WTC11 (cell line): ENCODE measurements at regions not wholly inside any gene's neighbourhood (a gene's known extent, or its start where the extent isn't known, plus 50 kb on each side); places are given as distances from the start of the nearest gene placed in this dataset.

Source experiments
- ATAC-seq: fragments of 200-7000 bp; cut with Tn5 transposase; 2 replicates; pipeline ENCODE4 v1.10.0; 2021; ENCODE audit warnings: mild to moderate bottlenecking, moderate library complexity
- CTCF ChIA-PET: fragments of 300-600 bp; sonication (Branson Sonifier 250); formaldehyde crosslinking; loops from one replicate; lab custom pipeline; 2021; ENCODE audit warnings: antibody characterized with exemption; lab: Charles Lee
- POLR2A ChIA-PET: fragments of 350-600 bp; sonication (Branson Sonifier 250); formaldehyde crosslinking; loops from one replicate; lab custom pipeline; 2021; ENCODE audit warnings: antibody characterized with exemption; lab: Charles Lee
- DNase-seq: peaks from one replicate; pipeline ENCODE4 v3.0.0; 2021; ENCODE audit warnings: low spot score
- H3K27ac Mint-ChIP-seq: 2 replicates; pipeline ENCODE4 v1.8.0; 2021; ENCODE audit warnings: mixed read lengths
- H3K27me3 Mint-ChIP-seq: 2 replicates; pipeline ENCODE4 v1.8.0; 2021; ENCODE audit warnings: low read depth, mild to moderate bottlenecking, moderate library complexity, mixed read lengths
- H3K36me3 Mint-ChIP-seq: 2 replicates; pipeline ENCODE4 v1.8.0; 2021; ENCODE audit warnings: mixed read lengths
- H3K4me1 Mint-ChIP-seq: 2 replicates; pipeline ENCODE4 v1.8.0; 2022; ENCODE audit warnings: mixed read lengths
- H3K4me3 Mint-ChIP-seq: 2 replicates; pipeline ENCODE4 v1.8.0; 2021; ENCODE audit warnings: mild to moderate bottlenecking, moderate library complexity, mixed read lengths
- H3K9me3 Mint-ChIP-seq: 2 replicates; pipeline ENCODE4 v1.8.0; 2021; ENCODE audit warnings: mixed read lengths
- ATF2 ChIP-seq: sonication (generic); formaldehyde crosslinking; IDR thresholded peaks from 2 replicates; pipeline ENCODE4 v1.8.1; 2022; ENCODE audit warnings: low read depth, missing genetic modification reagents, borderline replicate concordance
- CBFB ChIP-seq: sonication (generic); formaldehyde crosslinking; IDR thresholded peaks from 2 replicates; pipeline ENCODE4 v1.8.1; 2022; ENCODE audit warnings: mild to moderate bottlenecking, low read depth, missing genetic modification reagents
- CREB1 ChIP-seq: sonication (generic); formaldehyde crosslinking; IDR thresholded peaks from 2 replicates; pipeline ENCODE4 v1.8.0; 2023; ENCODE audit warnings: mild to moderate bottlenecking, missing genetic modification reagents
- E2F5 ChIP-seq: sonication (generic); formaldehyde crosslinking; IDR thresholded peaks from 2 replicates; pipeline ENCODE4 v1.8.1; 2022; ENCODE audit warnings: mild to moderate bottlenecking, moderate library complexity, missing genetic modification reagents
- ETV6 ChIP-seq: sonication (generic); formaldehyde crosslinking; IDR thresholded peaks from 2 replicates; pipeline ENCODE4 v1.8.1; 2022; ENCODE audit warnings: mild to moderate bottlenecking, missing genetic modification reagents
- HMGA2 ChIP-seq: fragments of 250-450 bp; sonication (Bioruptor Pico); IDR thresholded peaks from 2 replicates; pipeline ENCODE4 v1.4.0; 2021; ENCODE audit warnings: mild to moderate bottlenecking, moderate library complexity
- MAX ChIP-seq: sonication (generic); formaldehyde crosslinking; IDR thresholded peaks from 2 replicates; pipeline ENCODE4 v1.8.0; 2022; ENCODE audit warnings: mild to moderate bottlenecking, missing genetic modification reagents
- MXD4 ChIP-seq: fragments of 250-450 bp; sonication (Bioruptor Pico); IDR thresholded peaks from 2 replicates; pipeline ENCODE4 v1.8.0; 2021; ENCODE audit warnings: mild to moderate bottlenecking, moderate library complexity, borderline replicate concordance
- MYBL2 ChIP-seq: sonication (generic); formaldehyde crosslinking; IDR thresholded peaks from 2 replicates; pipeline ENCODE4 v1.8.1; 2023; ENCODE audit warnings: mild to moderate bottlenecking, moderate library complexity, missing genetic modification reagents
- NR2C2 ChIP-seq: sonication (generic); formaldehyde crosslinking; IDR thresholded peaks from 2 replicates; pipeline ENCODE4 v1.8.0; 2022; ENCODE audit warnings: mild to moderate bottlenecking, missing genetic modification reagents
- PRDM15 ChIP-seq: sonication (generic); formaldehyde crosslinking; IDR thresholded peaks from 2 replicates; pipeline ENCODE4 v1.8.0; 2022; ENCODE audit warnings: missing genetic modification reagents
- PRRX2 ChIP-seq: fragments of 250-450 bp; sonication (Bioruptor Pico); IDR thresholded peaks from 2 replicates; pipeline ENCODE4 v1.8.0; 2021; ENCODE audit warnings: mild to moderate bottlenecking
- RORB ChIP-seq: fragments of 250-450 bp; sonication (Bioruptor Pico); IDR thresholded peaks from 2 replicates; pipeline ENCODE4 v1.9.0; 2021; ENCODE audit warnings: mild to moderate bottlenecking
- SMAD3 ChIP-seq: sonication (generic); formaldehyde crosslinking; IDR thresholded peaks from 2 replicates; pipeline ENCODE4 v1.8.0; 2022; ENCODE audit warnings: missing genetic modification reagents, mild to moderate bottlenecking, borderline replicate concordance
- SMAD4 ChIP-seq: sonication (generic); formaldehyde crosslinking; IDR thresholded peaks from 2 replicates; pipeline ENCODE4 v1.8.0; 2022; ENCODE audit warnings: mild to moderate bottlenecking, missing genetic modification reagents
- TCF7 ChIP-seq: sonication (generic); formaldehyde crosslinking; IDR thresholded peaks from 2 replicates; pipeline ENCODE4 v1.8.0; 2022; ENCODE audit warnings: mild to moderate bottlenecking, low read depth, missing genetic modification reagents, moderate library complexity
- ZBTB21 ChIP-seq: sonication (generic); formaldehyde crosslinking; IDR thresholded peaks from 2 replicates; pipeline ENCODE4 v1.8.1; 2023; ENCODE audit warnings: mild to moderate bottlenecking, missing genetic modification reagents, borderline replicate concordance
- ZMAT4 ChIP-seq: fragments of 250-450 bp; sonication (Bioruptor Pico); IDR thresholded peaks from 2 replicates; pipeline ENCODE4 v1.9.0; 2021; ENCODE audit warnings: mild to moderate bottlenecking
- ZNF121 ChIP-seq: sonication (generic); formaldehyde crosslinking; IDR thresholded peaks from 2 replicates; pipeline ENCODE4 v1.8.0; 2023; ENCODE audit warnings: missing genetic modification reagents
- ZNF138 ChIP-seq: sonication (generic); formaldehyde crosslinking; conservative IDR thresholded peaks from 2 replicates; pipeline ENCODE4 v1.8.1; 2022; ENCODE audit warnings: mild to moderate bottlenecking, moderate library complexity, missing genetic modification reagents
- ZNF219 ChIP-seq: sonication (generic); formaldehyde crosslinking; IDR thresholded peaks from 2 replicates; pipeline ENCODE4 v1.8.0; 2023; ENCODE audit warnings: missing genetic modification reagents, mild to moderate bottlenecking, borderline replicate concordance
- ZNF232 ChIP-seq: sonication (generic); formaldehyde crosslinking; IDR thresholded peaks from 2 replicates; pipeline ENCODE4 v1.8.0; 2022; ENCODE audit warnings: mild to moderate bottlenecking, missing genetic modification reagents
- ZNF317 ChIP-seq: sonication (generic); formaldehyde crosslinking; IDR thresholded peaks from 2 replicates; pipeline ENCODE4 v1.8.1; 2023; ENCODE audit warnings: low read depth, mild to moderate bottlenecking, moderate library complexity, missing genetic modification reagents, borderline replicate concordance
- ZNF423 ChIP-seq: fragments of 250-450 bp; sonication (Bioruptor Pico); IDR thresholded peaks from 2 replicates; pipeline ENCODE4 v2.1.2; 2022; ENCODE audit warnings: mild to moderate bottlenecking, moderate library complexity
- ZNF425 ChIP-seq: fragments of 250-450 bp; sonication (Bioruptor Pico); conservative IDR thresholded peaks from 2 replicates; pipeline ENCODE4 v1.9.0; 2021; ENCODE audit warnings: mild to moderate bottlenecking

- Mint-ChIP-seq H3K36me3 (no peaks in the 10 kb centered on the region; the same call in 1 of the 2 replicates), H3K4me3 (no peak overlapping the region), H3K27ac (no peak overlapping the region), H3K4me1 (no peaks in the 10 kb centered on the region), H3K9me3 (no peaks in the 10 kb centered on the region; the same call in 1 of the 2 replicates), H3K27me3 (no peaks in the 10 kb centered on the region)
- TF ChIP-seq SMAD4 (CRISPR knock-in tag): no peak
- no peak for TF ChIP-seq ZNF219 (CRISPR knock-in tag)
- TF ChIP-seq E2F5: no peak
- TF ChIP-seq TCF7: no peak
- no peak for TF ChIP-seq ZNF138
- TF ChIP-seq ETV6: no peak
- no peak for TF ChIP-seq ZBTB21 (CRISPR knock-in tag)
- TF ChIP-seq HMGA2 (CRISPR knock-in tag): no peak
- no peak for TF ChIP-seq ZNF423 (CRISPR knock-in tag)
- no peak for TF ChIP-seq MAX (CRISPR knock-in tag)
- TF ChIP-seq RORB (CRISPR knock-in tag): no peak
- TF ChIP-seq ZNF425 (CRISPR knock-in tag): no peak
- DNase-seq (no peak), ATAC-seq (no peak)
- ChIA-PET POLR2A (no interaction called here), CTCF (no interaction called here)
Measured at GRCh38 chr2:7508296-7508943, 591.2 kb downstream of the RNF144A start.

GRCh38 chr2:7510353-7510752 is 593.1 kb downstream of the RNF144A start:
- H3K4me3 Mint-ChIP-seq: no peak overlapping the region
- ATAC-seq: no peak
- POLR2A ChIA-PET: no interaction called here
- H3K36me3 Mint-ChIP-seq: no peaks in the 10 kb centered on the region; the same call in 1 of the 2 replicates
- no peak for TF ChIP-seq ZNF121 (CRISPR knock-in tag)
- TF ChIP-seq SMAD3: no peak
- TF ChIP-seq PRDM15 (CRISPR knock-in tag): no peak
- no peak for TF ChIP-seq PRRX2 (CRISPR knock-in tag)
- no peak for TF ChIP-seq ATF2
- TF ChIP-seq MAX (CRISPR knock-in tag): no peak
- no peak for TF ChIP-seq ZNF423 (CRISPR knock-in tag)
- TF ChIP-seq CREB1 (CRISPR knock-in tag): no peak
- no peak for TF ChIP-seq ZNF317 (CRISPR knock-in tag)
- no peak for TF ChIP-seq MXD4
- no peak for TF ChIP-seq CBFB (CRISPR knock-in tag)
- no peak for TF ChIP-seq ZNF232 (CRISPR knock-in tag)
- TF ChIP-seq MYBL2 (CRISPR knock-in tag): no peak
- no peak for TF ChIP-seq ZMAT4 (CRISPR knock-in tag)
- TF ChIP-seq NR2C2 (CRISPR knock-in tag): no peak
- TF ChIP-seq, all 79 proteins: peak for 0
- CTCF ChIA-PET: no interaction called here
- Mint-ChIP-seq H3K27me3 (no peaks in the 10 kb centered on the region; the same call in 1 of the 2 replicates), H3K9me3 (no peaks in the 10 kb centered on the region; the same call in 1 of the 2 replicates), H3K4me1 (no peaks in the 10 kb centered on the region), H3K27ac (no peak overlapping the region)
- no peak for DNase-seq
